CD4-positive, alpha-beta T cell treated with Interleukin-4 for 1 hour (primary cell): ENCODE measurements at regions not wholly inside any gene's neighbourhood (a gene's known extent, or its start where the extent isn't known, plus 50 kb on each side); places are given as distances from the start of the nearest gene placed in this dataset.
"Not testable (repeated sequence)": the region's sequence is repeated elsewhere in the genome, so short reads cannot be mapped to it uniquely, and the experiment has no call there.

Source experiments
- DNase-seq, 2 donors: peaks; one replicate each; pipeline ENCODE4 v3.0.0-alpha.2; 2020 to 2022

DNA sequence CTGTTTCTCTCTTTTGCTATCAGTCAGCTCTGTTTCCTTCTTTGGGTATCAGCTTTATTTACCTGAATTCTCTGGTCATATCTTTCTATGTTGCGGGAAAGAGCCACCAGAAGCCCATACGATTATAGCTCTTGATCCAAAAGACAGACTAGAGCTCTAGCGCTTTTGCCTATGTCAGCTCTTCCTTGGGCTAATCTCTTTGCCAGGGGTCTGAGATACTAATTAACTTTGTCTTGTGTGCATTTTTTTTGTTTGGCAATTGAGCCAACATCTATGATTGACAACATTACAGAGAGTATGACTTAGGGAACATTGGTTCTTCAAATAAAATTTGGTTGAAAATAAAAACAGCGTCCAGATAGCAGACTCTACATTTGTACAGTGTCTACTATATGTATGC is 603.0 kb downstream of the KCTD16 start:
- DNase-seq, result no peak

DNA sequence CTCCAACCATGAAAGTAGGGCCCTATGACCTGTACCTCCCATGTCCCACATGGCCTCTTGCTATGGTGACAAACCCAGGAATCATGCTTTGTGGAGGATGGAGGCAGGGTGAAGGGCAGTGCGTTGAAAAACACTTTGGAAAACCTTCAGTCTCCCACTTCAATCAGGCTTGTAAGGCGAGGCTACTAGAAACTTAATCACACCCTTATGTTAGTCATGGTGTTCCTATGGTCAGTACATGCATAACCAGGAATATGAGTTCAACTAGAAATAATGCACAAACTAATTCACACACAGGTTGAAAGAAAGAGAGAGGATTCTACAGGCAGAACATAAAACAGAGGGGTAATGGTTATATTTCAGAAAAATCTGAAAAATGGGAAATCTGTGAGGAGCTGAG is 601.1 kb downstream of the KCTD16 start:
- no peak for DNase-seq

DNA sequence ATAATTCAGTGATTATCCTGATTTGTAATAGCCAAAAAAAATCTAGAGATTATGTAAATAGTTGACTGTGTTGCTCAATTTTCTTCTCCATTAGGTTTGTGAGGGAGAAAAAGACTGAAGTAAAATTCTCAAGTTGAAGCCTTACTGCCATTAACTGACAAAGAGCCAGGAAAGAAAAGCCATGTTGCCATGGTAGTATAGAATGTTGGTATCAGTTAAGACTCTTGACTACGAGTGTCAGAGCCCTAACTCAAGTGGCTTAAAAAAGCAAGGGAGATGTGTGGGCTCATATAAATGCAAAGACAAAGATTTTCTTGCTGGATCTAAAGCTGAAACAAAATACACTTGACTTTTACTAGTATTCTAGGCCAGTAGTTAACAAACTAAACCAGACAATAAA is 571.7 kb downstream of the KCTD16 start:
- DNase-seq, result no peak

DNA sequence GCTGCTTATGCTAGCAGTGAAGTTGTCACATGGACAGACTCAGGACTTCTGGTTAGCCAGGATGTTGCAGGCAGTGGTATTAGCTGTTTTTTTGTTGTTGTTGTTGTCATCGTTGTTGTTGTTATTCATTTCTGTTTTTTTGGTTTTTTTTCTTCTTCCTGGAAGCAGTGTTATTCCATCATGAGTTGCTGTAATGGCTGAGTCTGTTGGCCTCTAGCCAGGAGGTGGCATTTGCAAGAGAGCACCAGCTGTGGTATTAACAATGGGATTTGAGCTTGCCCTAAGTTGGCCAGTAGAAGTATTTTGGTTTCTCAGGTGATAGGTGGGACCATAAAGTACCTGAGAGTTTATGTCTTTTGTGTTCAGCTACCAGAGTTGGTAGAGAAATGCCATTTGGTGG is 561.1 kb downstream of the KCTD16 start:
- no peak for DNase-seq

DNA sequence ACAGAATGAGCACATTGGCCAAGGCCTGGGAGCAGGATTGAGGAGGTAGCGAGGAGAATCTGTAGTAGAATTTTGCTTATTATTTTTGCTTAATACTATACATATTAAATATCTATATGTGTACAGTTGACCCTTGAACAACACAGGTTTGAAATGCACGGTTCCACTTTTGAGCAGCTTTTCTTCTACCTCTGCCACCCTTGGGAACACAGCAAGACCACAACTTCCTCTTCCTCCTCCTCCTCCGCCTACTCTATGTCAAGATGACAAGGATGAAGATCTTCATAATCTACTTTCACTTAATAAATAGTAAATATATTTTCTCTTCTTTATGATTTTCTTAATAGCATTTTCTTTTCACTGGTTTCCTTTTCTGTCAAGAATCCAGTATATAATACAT is 541.4 kb downstream of the KCTD16 start:
- DNase-seq, result peak in 1 of 2 donors; percentile 28

DNA sequence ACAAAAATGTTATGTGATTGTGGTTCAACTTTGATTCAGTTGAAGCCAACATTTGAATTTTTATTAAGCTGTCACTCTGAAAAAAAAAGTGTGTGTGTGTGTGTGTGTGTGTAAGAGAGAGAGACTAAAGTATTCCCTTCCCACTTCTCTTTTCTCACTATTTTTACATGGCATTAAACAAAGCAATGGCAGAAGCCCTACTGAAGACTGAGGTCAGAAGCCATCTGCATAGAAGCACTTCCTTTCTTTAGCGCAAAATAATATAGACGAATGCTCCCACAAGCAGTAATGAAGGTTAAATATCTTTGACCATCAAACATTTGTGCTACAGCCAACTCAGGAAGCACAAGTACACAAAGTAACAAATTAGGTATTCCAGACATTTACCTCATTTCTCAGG is 540.5 kb downstream of the KCTD16 start:
- no peak for DNase-seq

DNA sequence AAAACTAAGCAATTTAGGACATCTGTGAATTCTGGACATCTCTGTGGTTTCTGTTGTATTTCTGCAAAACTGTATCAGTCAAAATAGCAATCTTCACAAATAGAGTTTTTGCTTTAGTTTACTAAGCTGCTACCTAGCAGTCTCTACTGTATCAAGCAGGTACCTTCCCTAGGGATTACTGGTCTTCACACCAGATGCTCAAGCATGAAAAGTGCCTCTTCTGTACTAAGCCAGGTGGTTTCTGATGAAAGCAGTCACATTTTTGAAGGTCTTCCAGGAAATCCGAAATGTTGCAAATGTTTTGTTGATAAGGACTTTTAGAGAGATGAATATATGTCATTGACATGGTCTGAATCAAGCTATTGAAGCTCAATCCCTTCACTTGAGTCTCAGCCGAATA is 540.0 kb downstream of the KCTD16 start:
- no peak for DNase-seq

DNA sequence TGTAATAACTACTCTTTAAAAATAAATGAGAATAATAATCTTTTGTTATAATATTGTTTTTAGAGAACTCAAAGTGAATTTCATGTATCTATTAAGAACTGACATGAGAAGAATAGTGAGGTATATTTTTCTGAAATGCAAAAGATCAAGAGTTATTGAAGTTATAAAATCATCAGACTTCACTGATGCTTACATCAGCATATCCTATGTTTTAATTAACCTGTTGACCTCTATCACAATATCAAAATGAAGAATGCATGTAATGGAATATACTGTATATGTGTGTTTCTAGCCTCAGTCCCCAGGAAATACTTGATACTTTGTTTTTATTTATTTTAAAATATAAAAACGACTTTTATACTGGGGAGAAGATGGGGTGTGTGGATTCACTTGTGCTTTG is 533.1 kb downstream of the KCTD16 start:
- DNase-seq, result no peak

DNA sequence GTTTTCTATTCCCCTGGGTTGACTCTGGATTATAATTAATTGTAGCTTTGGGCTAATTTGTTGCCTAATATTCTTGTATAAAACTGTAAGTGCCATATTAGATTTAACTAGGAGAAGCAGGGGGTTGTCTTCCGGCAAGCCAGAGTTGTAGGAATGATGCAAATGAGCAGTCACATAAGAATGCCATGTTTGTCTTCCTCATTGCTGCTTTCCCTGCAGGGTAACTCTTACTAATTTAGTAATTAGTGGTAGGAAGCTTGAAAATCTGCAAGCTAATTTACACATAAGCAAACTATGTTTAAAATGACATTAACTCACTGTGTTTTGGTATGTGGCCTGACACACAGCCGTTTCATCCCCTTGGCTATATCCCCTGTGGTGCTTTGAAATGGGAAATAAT is 527.8 kb downstream of the KCTD16 start:
- DNase-seq, result no peak

DNA sequence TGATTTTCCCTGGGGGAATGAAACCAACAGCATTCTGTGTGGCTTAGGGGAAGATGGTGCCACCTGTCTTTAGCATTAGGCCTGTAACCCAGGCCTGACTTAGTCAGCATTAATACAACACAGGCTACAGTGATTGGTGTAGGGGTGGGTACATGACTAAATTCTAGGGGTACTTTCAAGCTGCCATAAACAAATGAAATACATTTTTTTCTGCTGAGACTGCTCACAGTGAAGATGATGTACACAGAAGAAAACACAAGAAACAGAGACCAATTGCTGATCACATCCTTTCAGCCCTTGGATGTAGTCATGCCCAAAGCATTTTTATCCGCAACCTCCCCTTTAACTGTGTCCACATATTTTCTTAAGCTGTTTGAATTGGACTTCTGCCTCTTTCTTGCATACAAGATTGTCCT is 527.2 kb downstream of the KCTD16 start:
- no peak for DNase-seq

DNA sequence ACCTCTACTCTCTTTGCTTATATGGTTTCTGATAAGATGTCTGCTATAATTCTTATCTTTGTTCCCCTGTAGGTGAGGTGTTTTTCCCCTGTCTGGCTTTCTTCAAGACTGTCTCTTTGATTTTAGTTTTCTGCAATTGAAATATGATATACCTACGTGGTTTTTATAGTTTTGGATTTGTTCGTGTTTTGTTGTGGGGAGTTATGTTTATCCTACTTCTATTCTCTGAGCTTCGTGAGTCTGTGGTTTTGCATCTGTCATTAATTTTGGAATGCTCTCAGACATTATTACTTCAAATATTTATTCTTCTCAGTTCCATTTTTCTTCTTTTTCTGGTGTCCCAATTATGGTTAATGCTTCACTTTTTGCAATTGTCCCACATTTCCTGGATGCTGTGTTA is 521.3 kb downstream of the KCTD16 start:
- no peak for DNase-seq

DNA sequence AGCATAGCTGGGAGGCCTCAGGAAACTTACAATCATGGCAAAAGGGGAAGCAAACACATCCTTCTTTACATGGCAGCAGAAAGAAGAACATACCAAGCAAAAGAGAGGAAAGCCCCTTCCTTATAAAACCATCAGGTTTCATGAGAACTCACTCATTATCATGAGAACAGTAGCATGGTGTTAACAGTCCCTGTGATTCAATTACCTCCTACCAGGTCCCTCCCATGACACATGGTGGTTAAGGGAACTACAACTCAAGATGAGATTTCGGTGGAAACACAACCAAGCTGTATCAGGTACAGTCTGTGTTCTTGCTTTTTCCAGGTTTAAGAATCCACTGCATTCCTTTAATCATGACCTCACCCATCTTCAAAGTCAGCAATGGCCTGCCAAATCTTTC is 514.2 kb downstream of the KCTD16 start:
- no peak for DNase-seq

DNA sequence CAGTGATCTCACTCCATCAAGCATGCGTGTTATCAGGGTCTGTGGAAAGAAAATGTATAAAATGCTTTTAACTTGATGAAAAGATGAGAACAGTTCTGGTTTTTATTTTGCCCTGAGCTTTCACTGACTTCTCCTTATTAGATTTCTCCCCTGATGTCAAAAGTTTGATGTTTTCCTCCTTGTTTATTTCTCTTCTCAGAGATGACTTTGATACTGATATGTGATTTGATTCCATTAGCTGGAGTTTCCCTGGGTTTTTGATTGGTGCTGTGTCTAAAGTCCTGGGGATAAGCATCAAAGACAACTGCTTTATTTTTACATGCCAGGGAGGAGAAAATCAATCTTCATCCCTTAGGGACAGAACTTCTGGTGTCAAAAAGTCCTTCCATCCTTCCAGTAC is 510.0 kb downstream of the KCTD16 start:
- no peak for DNase-seq

DNA sequence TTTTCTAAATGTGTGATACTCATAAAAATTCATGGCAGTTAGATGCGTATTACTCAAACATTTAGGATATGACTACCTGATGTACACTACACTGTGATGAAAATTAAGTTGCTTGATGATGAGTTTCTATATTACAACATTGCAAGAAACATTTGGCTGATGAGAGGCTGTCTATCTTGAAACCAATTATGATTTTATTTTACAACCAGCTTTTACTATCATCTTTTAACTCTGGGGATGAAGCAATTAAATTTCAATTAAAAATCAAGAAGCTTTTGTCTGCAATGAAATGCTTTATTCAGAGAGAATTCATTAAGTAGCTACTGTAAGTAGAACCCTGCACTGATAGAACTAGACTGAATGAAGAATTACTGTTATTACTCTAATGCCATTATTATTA is 500.4 kb downstream of the KCTD16 start:
- DNase-seq, result no peak

DNA sequence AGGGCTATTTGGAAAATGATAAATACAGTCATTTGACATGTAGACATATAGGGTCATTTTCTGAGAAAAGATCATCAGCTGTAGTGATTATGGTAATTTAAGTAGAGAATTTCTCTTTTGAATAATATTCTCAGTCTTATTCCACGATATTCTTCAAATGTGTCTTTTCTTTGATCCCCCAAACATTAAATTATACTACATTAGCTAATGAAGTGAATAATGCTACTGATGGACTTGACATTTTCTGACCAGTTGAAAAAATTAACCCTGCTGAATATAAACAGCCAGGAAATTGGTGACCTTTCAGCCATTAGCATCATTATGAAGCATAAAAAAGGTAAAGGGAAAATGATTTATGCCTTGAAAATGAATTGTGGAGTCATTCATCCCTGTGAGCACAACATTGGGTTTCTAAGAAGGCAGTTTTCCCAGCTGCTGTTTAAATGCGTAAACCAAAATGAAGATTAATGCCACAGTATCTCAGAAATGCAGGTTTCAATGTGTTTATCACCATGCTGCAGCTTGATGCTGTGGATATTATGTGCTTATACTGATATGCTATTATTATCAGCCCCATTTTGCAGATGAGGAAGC is 489.1 kb downstream of the KCTD16 start:
- DNase-seq, result no peak

DNA sequence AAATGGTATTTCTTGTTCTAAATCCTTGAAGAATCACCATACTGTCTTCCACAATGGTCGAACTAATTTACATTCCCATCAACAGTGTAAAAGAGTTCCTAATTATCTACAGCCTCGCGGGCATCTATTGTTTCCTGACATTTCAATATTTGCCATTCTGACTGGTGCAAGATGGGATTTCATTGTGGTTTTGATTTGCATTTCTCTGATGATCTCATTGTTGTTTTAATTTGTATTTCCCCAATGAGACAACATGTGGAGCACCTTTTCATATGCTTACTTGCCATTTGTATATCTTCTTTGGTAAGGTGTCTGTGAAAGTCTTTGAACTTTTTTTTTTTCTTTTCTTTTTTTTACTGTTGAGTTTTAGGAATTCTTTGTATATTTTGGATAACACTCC is 473.6 kb downstream of the KCTD16 start:
- DNase-seq, result no peak

DNA sequence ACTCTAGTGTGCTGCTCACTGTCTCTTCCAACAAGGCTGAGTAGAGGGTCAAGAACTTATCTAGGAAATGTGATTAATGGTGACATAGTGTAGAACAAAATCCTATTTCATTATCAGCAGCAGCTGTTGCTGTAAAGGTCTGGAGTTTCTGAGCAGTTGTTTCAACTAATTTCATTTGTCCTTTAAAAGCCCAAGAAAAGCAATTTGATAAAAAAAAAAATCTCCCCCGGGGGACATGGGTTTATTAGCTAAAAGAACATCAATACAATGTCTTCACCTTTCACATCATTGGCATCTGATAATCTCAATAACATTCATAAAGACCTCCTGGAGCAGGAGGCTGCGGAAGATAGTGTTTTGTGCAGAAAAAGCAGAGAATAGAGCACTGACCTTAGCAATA is 468.1 kb downstream of the KCTD16 start:
- DNase-seq, result no peak

DNA sequence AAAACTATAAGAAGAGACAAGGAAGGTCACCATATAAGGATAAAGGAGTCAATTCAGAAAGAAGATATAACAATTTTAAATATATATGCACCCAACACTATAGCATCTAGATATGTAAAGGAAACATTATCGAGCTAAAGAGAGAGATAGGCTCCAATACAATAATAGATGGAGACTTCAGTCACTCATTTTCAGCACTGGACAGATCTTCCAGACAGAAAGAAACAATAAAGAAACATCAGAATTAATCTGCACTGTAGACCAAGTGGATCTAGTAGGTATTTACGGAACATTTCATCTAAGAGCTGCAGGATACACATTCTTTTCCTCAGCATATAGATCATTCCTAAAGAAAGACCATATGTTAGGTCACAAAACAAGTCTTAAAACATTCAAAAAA is 463.5 kb downstream of the KCTD16 start:
- no peak for DNase-seq

DNA sequence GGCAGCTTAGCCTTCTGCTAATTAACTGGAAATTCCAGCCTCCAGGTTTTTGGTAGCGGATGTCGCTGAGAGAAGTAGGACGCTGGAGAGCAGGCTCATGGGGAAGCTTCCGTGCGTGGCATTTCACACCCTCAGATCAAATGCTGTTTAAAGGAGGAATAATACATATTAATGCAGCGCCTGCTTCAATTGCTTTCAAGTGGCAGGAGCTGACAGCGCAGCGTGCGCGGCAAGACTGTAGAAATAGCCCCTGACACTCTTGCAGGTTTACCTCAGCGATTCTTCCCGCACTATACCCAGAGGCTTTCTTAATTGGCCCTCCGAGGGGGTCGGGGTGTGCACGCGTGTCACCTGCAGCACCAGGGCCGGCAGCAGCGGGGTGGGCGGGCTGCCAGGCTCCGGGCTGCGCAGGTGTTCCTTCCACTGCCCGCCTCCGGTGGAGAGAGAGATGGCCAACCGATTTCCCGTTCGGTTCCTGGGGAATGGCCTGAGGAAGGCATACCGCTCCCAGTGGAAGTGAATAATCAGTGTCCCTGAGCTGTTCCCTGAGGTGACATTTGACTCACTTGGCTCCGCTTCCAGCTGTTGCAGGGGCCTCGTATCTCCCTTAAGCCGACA is 427.9 kb downstream of the KCTD16 start:
- DNase-seq, result no peak

DNA sequence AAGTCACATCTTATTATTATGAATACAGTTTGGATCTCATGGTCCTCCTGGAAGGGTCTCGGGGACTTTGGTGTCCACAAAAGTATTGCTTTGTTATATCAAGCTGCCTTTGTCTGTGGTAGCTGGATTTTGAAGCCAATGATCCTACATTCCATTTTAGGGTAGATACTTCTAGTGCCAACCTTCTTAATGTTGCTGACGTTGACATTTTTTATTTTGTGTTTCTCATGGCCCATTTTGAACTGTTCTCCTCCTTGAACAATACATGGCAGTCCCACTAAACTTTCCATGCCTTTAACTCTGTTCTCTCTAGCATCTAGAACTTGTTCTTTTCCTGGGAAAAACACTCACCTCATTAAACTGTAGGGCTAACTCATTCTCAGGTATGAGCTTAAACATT is 425.8 kb downstream of the KCTD16 start:
- DNase-seq, result no peak

DNA sequence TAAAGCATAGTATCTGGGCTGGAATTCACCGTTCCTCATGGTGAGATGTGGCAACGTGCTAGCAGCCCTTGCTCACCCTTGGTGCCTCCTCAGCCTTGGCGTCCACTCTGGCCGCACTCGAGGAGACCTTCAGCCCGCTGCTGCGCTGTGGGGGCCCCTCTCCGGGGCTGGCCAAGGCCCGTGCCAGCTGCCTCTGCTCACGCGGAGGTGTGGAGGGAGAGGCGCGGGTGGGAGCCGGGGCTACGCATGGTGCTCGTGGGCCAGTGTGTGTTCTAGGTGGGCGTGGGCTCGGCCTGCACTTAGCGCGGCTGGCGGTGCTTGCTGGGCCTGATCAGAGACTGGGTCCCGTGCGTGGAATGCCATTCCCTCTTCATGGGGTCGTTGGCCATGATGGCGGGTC is 424.2 kb downstream of the KCTD16 start:
- DNase-seq, result no peak

DNA sequence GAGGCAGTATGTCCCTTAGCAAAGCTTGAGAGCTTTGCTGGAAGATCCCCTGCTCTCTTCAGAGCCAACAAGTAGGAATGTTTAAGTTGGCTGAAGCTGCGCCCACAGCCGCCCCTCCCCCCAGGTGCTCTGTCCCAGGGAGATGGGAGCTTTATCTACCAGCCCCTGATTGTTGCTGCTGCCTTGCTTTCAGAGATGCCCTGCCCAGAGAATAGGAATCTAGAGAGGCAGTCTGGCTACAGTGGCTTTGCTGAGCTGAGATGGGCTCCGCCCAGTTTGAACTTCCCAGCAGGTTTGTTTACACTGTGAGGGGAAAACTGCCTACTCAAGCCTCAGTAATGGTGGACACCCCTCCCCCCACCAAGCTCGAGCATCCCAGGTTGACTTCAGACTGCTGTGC is 423.6 kb downstream of the KCTD16 start:
- not testable (repeated sequence) for DNase-seq

DNA sequence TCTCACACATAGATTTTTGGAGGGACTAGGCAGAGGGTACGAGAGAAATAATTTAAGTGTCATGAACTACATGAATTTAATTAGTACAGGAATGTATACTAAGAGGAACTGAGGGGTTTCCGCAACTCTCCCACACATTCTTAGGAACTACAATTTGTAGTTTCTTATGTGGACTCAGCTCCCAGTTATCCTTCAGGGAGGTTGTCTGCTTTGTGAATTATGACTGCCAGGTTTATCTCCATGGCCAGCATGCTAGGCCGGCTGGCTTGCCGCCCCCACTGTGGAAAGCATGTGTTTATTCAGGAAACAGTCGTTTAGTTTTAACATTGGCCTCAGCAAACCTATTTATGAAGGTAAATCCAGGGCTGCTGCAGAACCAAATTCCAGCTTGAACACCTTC is 415.0 kb downstream of the KCTD16 start:
- no peak for DNase-seq

DNA sequence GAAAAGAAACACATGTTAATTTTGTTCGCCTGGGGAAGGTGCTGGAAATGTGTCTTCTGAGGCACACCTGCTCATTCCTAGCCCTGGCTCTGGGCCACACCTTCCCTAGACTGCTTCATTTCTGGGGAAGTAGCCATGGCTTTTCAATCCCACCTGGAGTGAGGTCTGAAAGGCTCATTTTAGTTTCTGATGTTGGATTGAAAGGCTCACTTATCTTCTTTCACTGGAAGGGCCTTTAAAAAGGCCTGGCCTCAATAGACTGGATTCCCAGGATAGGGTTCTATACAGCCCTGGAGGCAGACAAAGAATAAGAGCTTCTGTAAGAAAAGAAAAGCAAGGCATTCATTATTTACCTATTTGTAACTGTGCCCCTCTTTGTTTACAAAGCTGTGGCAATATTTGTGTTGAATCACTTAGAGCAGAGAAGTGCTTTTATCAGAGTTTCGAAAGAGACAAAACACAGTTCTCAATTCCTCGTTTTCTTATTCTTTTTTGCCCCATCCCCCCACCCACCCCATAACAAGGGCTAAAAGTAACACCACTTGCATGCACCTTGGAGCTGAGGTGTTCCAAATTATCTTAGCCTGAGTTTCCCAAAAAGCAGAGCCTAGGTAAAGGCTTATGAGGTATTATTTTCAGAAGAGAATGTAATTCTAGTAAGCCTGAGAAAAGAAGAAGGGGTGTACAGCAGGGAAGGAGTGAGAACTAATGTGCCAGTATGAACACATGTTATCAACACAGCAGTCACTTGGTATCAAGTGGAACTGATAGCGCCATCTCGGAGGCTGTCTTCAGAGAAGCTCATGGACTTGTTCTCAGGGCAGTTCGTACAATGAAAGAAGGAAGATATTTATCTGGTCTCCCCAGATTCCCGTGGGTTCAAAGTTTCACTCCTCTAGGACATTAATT is 413.1 kb downstream of the KCTD16 start:
- DNase-seq, result no peak
